HepG2 (cell line): ENCODE measurements at regions not wholly inside any gene's neighbourhood (a gene's known extent, or its start where the extent isn't known, plus 50 kb on each side); places are given as distances from the start of the nearest gene placed in this dataset.

ENCODE experiments used
- ATF3 ChIP-seq: sonication (generic); formaldehyde crosslinking; IDR thresholded peaks from 2 replicates; pipeline ENCODE4 v1.4.0; 2020; ENCODE audit warnings: missing genetic modification reagents
- ATF7 ChIP-seq, 2 experiments: fragments of 450-650 bp in 1 of 2; sonication (generic) in 1 of 2; formaldehyde crosslinking in 1 of 2; IDR thresholded peaks; 2 replicates each; pipeline versions ENCODE4 v1.4.0 to v1.6.1; 2016 to 2020; ENCODE audit warnings: antibody characterized with exemption in 1 of 2, mild to moderate bottlenecking in 1 of 2, missing genetic modification reagents in 1 of 2
- EZH2 ChIP-seq: conservative IDR thresholded peaks from 2 replicates; pipeline ENCODE4 v1.6.1; 2012; ENCODE audit warnings: mild to moderate bottlenecking, low read depth, low read length, moderate library complexity
- MAFF ChIP-seq: IDR thresholded peaks from 2 replicates; pipeline ENCODE4 v1.6.1; 2011; ENCODE audit warnings: low read depth, low read length, improper control_type of control experiment
- NR3C1 ChIP-seq: sonication (generic); formaldehyde crosslinking; IDR thresholded peaks from 2 replicates; pipeline ENCODE4 v1.4.0; 2020; ENCODE audit warnings: missing genetic modification reagents
- ONECUT2 ChIP-seq: sonication (generic); formaldehyde crosslinking; IDR thresholded peaks from 2 replicates; pipeline ENCODE4 v1.4.0; 2020; ENCODE audit warnings: missing genetic modification reagents
- POLR2A ChIP-seq, 2 experiments: IDR thresholded peaks; 2 replicates each; pipeline ENCODE4 v1.6.1; 2011; ENCODE audit warnings: low read depth in 2 of 2, low read length in 2 of 2, mild to moderate bottlenecking in 1 of 2, moderate library complexity in 1 of 2; ENCODE audit not compliant: insufficient read depth in 1 of 2
- POLR2AphosphoS5 ChIP-seq: IDR thresholded peaks from 2 replicates; pipeline ENCODE4 v1.6.1; 2012; ENCODE audit warnings: low read depth, low read length
- RBM39 ChIP-seq: fragments of 200-400 bp; formaldehyde crosslinking; IDR thresholded peaks from one replicate; pipeline ENCODE4 v1.6.1; 2018; ENCODE audit warnings: antibody characterized with exemption, mild to moderate bottlenecking, low read depth, low read length; ENCODE audit not compliant: poor library complexity, severe bottlenecking
- REST ChIP-seq, 2 experiments: IDR thresholded peaks; 2 replicates each; pipeline ENCODE4 v1.6.1; 2011 to 2012; ENCODE audit warnings: low read length in 2 of 2, borderline replicate concordance in 1 of 2, low read depth in 1 of 2, mild to moderate bottlenecking in 1 of 2, moderate library complexity in 1 of 2
- SMAD3 ChIP-seq: sonication (generic); formaldehyde crosslinking; IDR thresholded peaks from 2 replicates; pipeline ENCODE4 v1.4.0; 2020; ENCODE audit warnings: missing genetic modification reagents
- SMC3 ChIP-seq: IDR thresholded peaks from 2 replicates; pipeline ENCODE4 v1.6.1; 2011; ENCODE audit warnings: low read length, improper control_type of control experiment
- YEATS2 ChIP-seq: sonication (generic); formaldehyde crosslinking; IDR thresholded peaks from 2 replicates; pipeline ENCODE4 v1.4.0; 2020; ENCODE audit warnings: missing genetic modification reagents, borderline replicate concordance
- ZNF275 ChIP-seq: sonication (generic); formaldehyde crosslinking; IDR thresholded peaks from 2 replicates; pipeline ENCODE4 v1.8.0; 2022; ENCODE audit warnings: missing genetic modification reagents, mild to moderate bottlenecking, inconsistent platforms, borderline replicate concordance

GRCh38 chr5:159493696-159494095, 163.4 kb upstream of the IL12B start:
- TF ChIP-seq MAFF (no peak), SMC3 (no peak), REST (IDR thresholded peaks at IDR 0.05; ENCODE audit: borderline replicate concordance in 1 of 2, low read depth in 1 of 2, low read length in 2 of 2) (no peak), ATF7 (IDR thresholded peaks at IDR 0.05) (no peak), ATF7 (CRISPR knock-in tag; IDR thresholded peaks at IDR 0.05) (no peak), YEATS2 (CRISPR knock-in tag) (no peak), ATF3 (CRISPR knock-in tag) (no peak), POLR2AphosphoS5 (no peak), SMAD3 (CRISPR knock-in tag) (no peak), POLR2A (IDR thresholded peaks at IDR 0.05; ENCODE audit: insufficient read depth in 1 of 2, low read depth in 2 of 2, low read length in 2 of 2) (no peak), ZNF275 (no peak), RBM39 (no peak), EZH2 (no peak), ONECUT2 (CRISPR knock-in tag) (no peak), NR3C1 (CRISPR knock-in tag) (no peak)
